Gastrocnemius medialis (tissue), 4 donors: ENCODE measurements at regions not wholly inside any gene's neighbourhood (a gene's known extent, or its start where the extent isn't known, plus 50 kb on each side); places are given as distances from the start of the nearest gene placed in this dataset.

Experiments
- ATAC-seq, 2 donors: fragments of 150-250 bp; one replicate each; pipeline ENCODE4 v1.9.1; 2016
- DNase-seq, 2 donors: peaks; one replicate each; pipeline ENCODE4 v3.0.0-alpha.2; 2019
- H3K27ac ChIP-seq, 4 donors: fragments of 200-600 bp; sonication (generic); 1 replicate in 1 of 4; 2 replicates in 3 of 4; pipeline ENCODE4 v1.5.1; 2016 to 2018; ENCODE audit warnings: mild to moderate bottlenecking in 2 of 4, moderate library complexity in 1 of 4
- H3K27me3 ChIP-seq, 3 donors: fragments of 200-600 bp; sonication (generic) in 2 of 3; 1 replicate in 1 of 3; 2 replicates in 2 of 3; pipeline versions ENCODE4 v1.5.1 to v1.6.0; 2016 to 2019; ENCODE audit warnings: mild to moderate bottlenecking in 1 of 3, moderate library complexity in 1 of 3
- H3K36me3 ChIP-seq, 2 donors: fragments of 200-600 bp; sonication (generic) in 1 of 2; one replicate each; pipeline ENCODE4 v1.5.1; 2017 to 2018
- H3K4me1 ChIP-seq, 2 donors: fragments of 200-600 bp; sonication (generic) in 1 of 2; one replicate each; pipeline ENCODE4 v1.5.1; 2016 to 2017; ENCODE audit warnings: mild to moderate bottlenecking in 2 of 2
- H3K4me3 ChIP-seq, 4 donors: fragments of 200-600 bp; sonication (generic) in 3 of 4; 1 replicate in 1 of 4; 2 replicates in 3 of 4; pipeline ENCODE4 v1.5.1; 2016 to 2019; ENCODE audit warnings: mild to moderate bottlenecking in 2 of 4
- H3K9me3 ChIP-seq, 3 donors: fragments of 200-600 bp; sonication (generic) in 2 of 3; 1 replicate in 1 of 3; 2 replicates in 2 of 3; pipeline ENCODE4 v1.5.1; 2016 to 2019
- POLR2A ChIP-seq, 2 donors: fragments of 450-650 bp; IDR thresholded peaks; one replicate each; pipeline ENCODE4 v1.6.1; 2017; ENCODE audit warnings: antibody characterized with exemption in 2 of 2, mild to moderate bottlenecking in 2 of 2, moderate library complexity in 2 of 2
- in situ Hi-C, 4 donors: fragments of 200-750 bp; cut with MboI; loops; one replicate each; pipeline versions ENCODE4 v1.15.0 to v1.8.0; 2017; ENCODE audit warnings: low sequenced_read_pairs in 4 of 4
- intact Hi-C: fragments of 100-400 bp; cut with DNase I; formaldehyde crosslinking; loops from one replicate; pipeline ENCODE4 v1.15.1; 2023; ENCODE audit warnings: low total_unique reads
- TF ChIP-seq, protein P1 (sequence below), 5 experiments: fragments of 450-650 bp in 3 of 5; fragments of 200-600 bp in 2 of 5; sonication (generic) in 2 of 5; IDR thresholded peaks in 4 of 5; conservative IDR thresholded peaks in 1 of 5; 1 replicate in 4 of 5; 2 replicates in 1 of 5; pipeline ENCODE4 v1.5.1; 2016 to 2019; ENCODE audit warnings: antibody characterized with exemption in 5 of 5, mild to moderate bottlenecking in 3 of 5, moderate library complexity in 3 of 5

DNA sequence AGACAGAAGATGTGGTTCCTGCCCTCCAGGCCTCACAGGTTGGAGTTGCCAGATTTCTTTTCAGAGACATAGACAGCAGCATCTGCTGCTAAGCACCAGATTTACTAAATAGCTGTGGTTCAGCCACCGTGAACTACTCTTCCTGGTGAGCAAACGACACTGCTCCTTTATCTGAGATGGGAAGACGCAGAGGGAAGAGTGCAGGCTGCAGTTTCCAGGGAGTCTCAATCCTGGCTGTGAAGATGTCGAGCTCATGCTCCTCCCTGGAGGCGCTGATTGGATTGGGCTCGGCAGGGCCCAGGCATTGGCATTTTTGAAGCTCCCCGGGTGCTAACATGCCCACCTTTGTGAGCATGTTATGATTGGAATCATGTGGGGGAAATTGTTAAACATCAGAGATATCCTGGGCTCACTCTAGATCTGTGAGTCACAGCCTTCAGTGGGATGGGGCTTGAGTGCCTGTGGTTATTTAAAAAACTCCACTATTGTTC lies 314.8 kb downstream of the TSN start:
- no peaks in the 10 kb centered on the region for H3K27me3 ChIP-seq

DNA sequence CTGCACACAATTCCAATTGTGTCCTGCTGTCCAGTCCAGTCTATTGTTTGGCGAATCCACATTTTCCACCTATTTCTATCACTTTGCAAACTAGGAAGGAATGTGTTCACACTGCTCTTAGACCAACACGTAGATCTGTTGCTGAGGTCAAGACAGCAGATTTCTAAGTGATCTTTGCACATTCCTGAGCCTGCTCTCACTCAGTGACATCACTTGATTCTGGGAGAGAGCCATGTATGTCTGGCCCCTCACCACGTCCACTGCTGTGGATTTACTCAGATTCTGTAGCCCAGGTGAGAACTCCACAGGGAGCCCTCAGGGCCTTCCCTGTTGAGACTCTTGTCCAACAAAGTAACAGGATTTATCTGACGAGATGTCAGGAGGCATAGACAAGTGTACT lies 317.2 kb downstream of the TSN start:
- Histone ChIP-seq H3K9me3 (no peaks in the 10 kb centered on the region), H3K36me3 (no peaks in the 10 kb centered on the region), H3K27ac (no peak overlapping the region), H3K4me1 (no peaks in the 10 kb centered on the region), H3K27me3 (no peaks in the 10 kb centered on the region), H3K4me3 (no peak overlapping the region)
- DNase-seq (no peak), ATAC-seq (no peak)
- TF ChIP-seq POLR2A (IDR thresholded peaks at IDR 0.05) = no peak
- TF ChIP-seq, protein P1, sequence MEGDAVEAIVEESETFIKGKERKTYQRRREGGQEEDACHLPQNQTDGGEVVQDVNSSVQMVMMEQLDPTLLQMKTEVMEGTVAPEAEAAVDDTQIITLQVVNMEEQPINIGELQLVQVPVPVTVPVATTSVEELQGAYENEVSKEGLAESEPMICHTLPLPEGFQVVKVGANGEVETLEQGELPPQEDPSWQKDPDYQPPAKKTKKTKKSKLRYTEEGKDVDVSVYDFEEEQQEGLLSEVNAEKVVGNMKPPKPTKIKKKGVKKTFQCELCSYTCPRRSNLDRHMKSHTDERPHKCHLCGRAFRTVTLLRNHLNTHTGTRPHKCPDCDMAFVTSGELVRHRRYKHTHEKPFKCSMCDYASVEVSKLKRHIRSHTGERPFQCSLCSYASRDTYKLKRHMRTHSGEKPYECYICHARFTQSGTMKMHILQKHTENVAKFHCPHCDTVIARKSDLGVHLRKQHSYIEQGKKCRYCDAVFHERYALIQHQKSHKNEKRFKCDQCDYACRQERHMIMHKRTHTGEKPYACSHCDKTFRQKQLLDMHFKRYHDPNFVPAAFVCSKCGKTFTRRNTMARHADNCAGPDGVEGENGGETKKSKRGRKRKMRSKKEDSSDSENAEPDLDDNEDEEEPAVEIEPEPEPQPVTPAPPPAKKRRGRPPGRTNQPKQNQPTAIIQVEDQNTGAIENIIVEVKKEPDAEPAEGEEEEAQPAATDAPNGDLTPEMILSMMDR (IDR thresholded peaks at IDR 0.05 in 4 of 5, conservative IDR thresholded peaks at IDR 0.05 in 1 of 5) = no peak
- intact Hi-C loops = no loop called here
- in situ Hi-C loops = no loop called here

More for the DNA sequence above, 314.8 kb downstream of the TSN start:
- Histone ChIP-seq H3K4me3 (no peak overlapping the region), H3K9me3 (no peaks in the 10 kb centered on the region), H3K36me3 (no peaks in the 10 kb centered on the region), H3K27ac (no peak overlapping the region), H3K4me1 (no peaks in the 10 kb centered on the region)
- DNase-seq (no peak), ATAC-seq (no peak)
- intact Hi-C loops = no loop called here
- in situ Hi-C loops = no loop called here
- TF ChIP-seq, protein P1 (IDR thresholded peaks at IDR 0.05 in 4 of 5, conservative IDR thresholded peaks at IDR 0.05 in 1 of 5) = no peak
- no peak for TF ChIP-seq POLR2A (IDR thresholded peaks at IDR 0.05)

DNA sequence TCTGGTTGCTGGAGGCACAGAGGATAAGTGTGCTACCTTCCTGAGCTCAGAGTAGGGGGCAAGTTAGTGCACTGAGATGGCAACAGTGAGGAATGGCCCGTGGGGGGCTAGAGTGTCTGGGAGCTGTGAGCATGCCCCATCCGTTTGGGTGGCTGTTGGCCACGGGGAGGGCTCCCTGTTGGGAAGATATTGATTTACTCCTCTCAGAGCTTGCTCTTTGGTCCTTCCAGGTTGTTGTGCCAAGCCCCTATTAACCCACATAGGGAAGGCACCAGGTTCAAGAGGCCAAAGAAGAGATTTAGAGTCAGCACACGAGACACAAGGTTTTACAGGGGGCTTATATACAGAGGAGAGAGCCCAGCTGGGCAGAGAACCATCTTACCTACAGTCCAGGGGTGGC lies 318.8 kb downstream of the TSN start:
- no peaks in the 10 kb centered on the region for H3K9me3 ChIP-seq
- H3K27ac ChIP-seq = no peak overlapping the region
- TF ChIP-seq, protein P1 (IDR thresholded peaks at IDR 0.05 in 4 of 5, conservative IDR thresholded peaks at IDR 0.05 in 1 of 5) = no peak
- no peak for TF ChIP-seq POLR2A (IDR thresholded peaks at IDR 0.05)
- H3K4me3 ChIP-seq = no peak overlapping the region
- no peaks in the 10 kb centered on the region for H3K36me3 ChIP-seq
- no peak for ATAC-seq
- intact Hi-C loops = no loop called here
- no peaks in the 10 kb centered on the region for H3K4me1 ChIP-seq
- DNase-seq = no peak
- H3K27me3 ChIP-seq = no peaks in the 10 kb centered on the region
- in situ Hi-C loops = no loop called here

DNA sequence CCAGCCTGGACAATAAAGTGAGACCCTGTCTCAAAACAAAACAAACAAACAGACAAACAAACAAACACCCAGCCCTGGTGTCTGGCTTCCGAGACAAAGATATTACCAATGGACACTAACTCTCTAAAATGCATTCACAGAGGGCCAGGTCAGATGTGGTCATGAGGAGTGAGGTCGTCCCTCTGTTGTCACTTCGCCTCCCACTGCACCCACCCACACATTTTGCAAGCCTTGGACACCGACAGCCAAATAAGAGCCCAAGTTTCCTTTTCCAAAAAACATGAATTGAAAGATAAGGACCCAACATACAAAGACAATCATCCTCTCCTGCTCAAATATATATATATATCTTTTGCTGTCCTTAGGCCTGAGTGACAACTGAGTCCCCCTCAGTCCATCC lies 319.9 kb downstream of the TSN start:
- Histone ChIP-seq H3K4me1 (no peaks in the 10 kb centered on the region), H3K36me3 (no peaks in the 10 kb centered on the region), H3K27ac (no peak overlapping the region), H3K4me3 (no peak overlapping the region), H3K9me3 (no peaks in the 10 kb centered on the region), H3K27me3 (no peaks in the 10 kb centered on the region)
- DNase-seq (no peak), ATAC-seq (no peak)
- TF ChIP-seq, protein P1 (IDR thresholded peaks at IDR 0.05 in 4 of 5, conservative IDR thresholded peaks at IDR 0.05 in 1 of 5) = no peak
- no peak for TF ChIP-seq POLR2A (IDR thresholded peaks at IDR 0.05)
- in situ Hi-C loops (no loop called here), intact Hi-C loops (no loop called here)

DNA sequence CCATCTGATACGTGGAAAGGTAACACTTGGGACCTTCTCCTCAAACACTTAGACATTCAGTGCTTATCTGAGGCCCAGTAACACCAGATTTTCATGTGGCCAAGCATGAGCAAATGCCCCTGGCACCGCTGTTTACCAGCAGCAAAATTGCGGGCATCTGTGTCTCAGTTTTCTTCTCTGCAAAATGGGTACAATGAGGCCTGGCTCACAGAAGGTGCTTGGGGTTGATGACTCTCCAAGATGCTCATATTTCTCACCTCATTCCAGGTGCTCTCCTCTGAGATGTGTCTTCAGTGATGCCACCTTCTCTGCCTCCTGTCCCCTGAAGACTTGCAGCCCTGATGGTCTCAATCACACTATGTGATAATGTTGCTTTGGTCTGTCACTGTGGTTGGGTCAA lies 321.7 kb downstream of the TSN start:
- ATAC-seq (no peak), DNase-seq (no peak)
- TF ChIP-seq, protein P1 (IDR thresholded peaks at IDR 0.05 in 4 of 5, conservative IDR thresholded peaks at IDR 0.05 in 1 of 5) = no peak
- TF ChIP-seq POLR2A (IDR thresholded peaks at IDR 0.05) = no peak
- H3K4me1 ChIP-seq = no peaks in the 10 kb centered on the region
- no peaks in the 10 kb centered on the region for H3K36me3 ChIP-seq
- H3K27me3 ChIP-seq = no peaks in the 10 kb centered on the region
- in situ Hi-C loops = no loop called here
- no peak overlapping the region for H3K27ac ChIP-seq
- intact Hi-C loops = no loop called here
- H3K4me3 ChIP-seq = no peak overlapping the region
- H3K9me3 ChIP-seq = no peaks in the 10 kb centered on the region
